GM06990 (cell line): ENCODE measurements at regions not wholly inside any gene's neighbourhood (a gene's known extent, or its start where the extent isn't known, plus 50 kb on each side); places are given as distances from the start of the nearest gene placed in this dataset.

Source experiments
- DNase-seq: peaks from one replicate; pipeline ENCODE4 v3.0.0-alpha.2; 2011; ENCODE audit not compliant: insufficient read length; ENCODE audit errors: extremely low read depth
- H3K27me3 ChIP-seq: replicated peaks from 2 replicates; pipeline ENCODE4 v1.6.0; 2011; ENCODE audit warnings: low read length; ENCODE audit not compliant: control insufficient read depth, insufficient read depth
- H3K36me3 ChIP-seq: 2 replicates; pipeline ENCODE4 v1.5.1; 2011; ENCODE audit warnings: low read length; ENCODE audit not compliant: control insufficient read depth, insufficient read depth
- H3K4me3 ChIP-seq: replicated peaks from 2 replicates; pipeline ENCODE4 v1.5.1; 2011; ENCODE audit warnings: low read depth, mild to moderate bottlenecking, control low read depth, low read length
- TF ChIP-seq, protein P1 (sequence below): IDR thresholded peaks from 2 replicates; pipeline ENCODE4 v1.5.1; 2011; ENCODE audit warnings: low read length, control low read depth, mild to moderate bottlenecking, inconsistent platforms; ENCODE audit not compliant: insufficient read depth, poor library complexity, severe bottlenecking

DNA sequence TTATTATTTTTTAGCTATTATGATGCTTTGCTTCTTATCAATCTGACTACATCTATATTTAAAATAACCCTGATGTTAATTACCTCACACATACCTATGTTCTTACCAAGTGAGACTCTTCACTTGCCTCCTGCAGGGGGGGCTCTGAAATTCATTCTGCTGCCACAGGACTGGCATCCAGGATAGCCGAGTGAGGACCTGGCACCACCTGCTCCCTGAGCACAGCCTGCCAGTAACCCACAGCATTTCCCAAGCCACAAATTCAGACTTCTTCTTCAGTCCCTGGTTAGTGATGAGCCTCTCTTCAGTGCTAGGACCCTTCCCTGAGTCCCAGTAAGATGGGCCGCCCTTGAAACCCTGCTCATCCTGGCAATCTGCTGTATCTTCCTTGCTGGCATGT lies 296.5 kb upstream of the PLXNA2 start:
- TF ChIP-seq, protein P1, sequence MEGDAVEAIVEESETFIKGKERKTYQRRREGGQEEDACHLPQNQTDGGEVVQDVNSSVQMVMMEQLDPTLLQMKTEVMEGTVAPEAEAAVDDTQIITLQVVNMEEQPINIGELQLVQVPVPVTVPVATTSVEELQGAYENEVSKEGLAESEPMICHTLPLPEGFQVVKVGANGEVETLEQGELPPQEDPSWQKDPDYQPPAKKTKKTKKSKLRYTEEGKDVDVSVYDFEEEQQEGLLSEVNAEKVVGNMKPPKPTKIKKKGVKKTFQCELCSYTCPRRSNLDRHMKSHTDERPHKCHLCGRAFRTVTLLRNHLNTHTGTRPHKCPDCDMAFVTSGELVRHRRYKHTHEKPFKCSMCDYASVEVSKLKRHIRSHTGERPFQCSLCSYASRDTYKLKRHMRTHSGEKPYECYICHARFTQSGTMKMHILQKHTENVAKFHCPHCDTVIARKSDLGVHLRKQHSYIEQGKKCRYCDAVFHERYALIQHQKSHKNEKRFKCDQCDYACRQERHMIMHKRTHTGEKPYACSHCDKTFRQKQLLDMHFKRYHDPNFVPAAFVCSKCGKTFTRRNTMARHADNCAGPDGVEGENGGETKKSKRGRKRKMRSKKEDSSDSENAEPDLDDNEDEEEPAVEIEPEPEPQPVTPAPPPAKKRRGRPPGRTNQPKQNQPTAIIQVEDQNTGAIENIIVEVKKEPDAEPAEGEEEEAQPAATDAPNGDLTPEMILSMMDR = no peak
- Histone ChIP-seq H3K4me3 (no peak overlapping the region), H3K36me3 (no peaks in the 10 kb centered on the region), H3K27me3 (no peaks in the 10 kb centered on the region)
- no peak for DNase-seq

DNA sequence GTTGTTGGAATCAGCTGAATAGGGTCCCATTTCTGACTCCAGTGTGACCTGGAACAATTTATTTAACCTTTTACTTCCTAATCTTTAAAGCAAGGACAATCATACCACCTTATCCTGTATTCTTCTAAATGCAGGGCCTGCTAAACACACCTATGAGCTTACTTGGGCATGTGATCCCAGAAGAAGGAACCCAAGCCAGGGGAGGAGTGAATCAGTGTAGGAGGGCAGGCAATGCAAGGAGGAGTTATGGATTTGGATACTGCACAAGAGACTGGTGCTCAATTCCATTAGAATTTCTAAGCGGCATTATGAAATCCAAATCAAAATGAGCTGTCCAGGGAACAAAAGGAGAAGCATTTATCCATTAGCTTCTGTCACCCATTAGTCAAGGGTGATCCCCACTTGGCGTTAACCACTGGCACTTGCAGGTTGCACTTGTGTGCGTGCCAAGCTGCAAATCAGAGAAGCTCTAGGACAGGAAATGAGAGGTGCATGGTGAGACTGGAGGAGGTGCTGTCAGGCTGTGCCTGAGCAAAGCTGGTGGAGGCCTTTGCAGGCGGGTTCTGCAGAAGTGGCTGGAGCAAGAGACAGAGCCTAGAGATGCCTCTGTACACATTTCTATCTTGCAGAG lies 297.2 kb upstream of the PLXNA2 start:
- Histone ChIP-seq H3K27me3 (no peaks in the 10 kb centered on the region), H3K36me3 (no peaks in the 10 kb centered on the region), H3K4me3 (no peak overlapping the region)
- TF ChIP-seq, protein P1 = peak; percentile 24
- no peak for DNase-seq

DNA sequence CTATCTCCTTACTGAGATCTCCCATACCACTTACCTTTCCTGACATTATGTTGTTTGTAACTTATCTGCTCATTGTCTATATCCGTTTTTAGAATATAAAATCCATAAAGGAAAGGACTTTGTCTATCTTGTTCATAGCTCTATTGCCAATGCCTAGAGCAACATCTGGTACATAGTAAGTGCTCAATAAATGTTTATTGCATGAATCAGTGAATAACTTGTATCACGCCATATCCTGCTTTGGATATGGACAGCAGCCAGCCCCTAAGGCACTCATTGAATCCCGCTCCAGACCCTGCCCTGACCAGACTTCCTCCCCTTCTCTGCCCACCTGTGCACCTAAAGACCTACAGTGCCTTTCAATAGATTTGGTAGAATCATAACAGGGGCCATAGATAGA lies 298.1 kb upstream of the PLXNA2 start:
- H3K27me3 ChIP-seq = no peaks in the 10 kb centered on the region
- no peak for DNase-seq
- H3K4me3 ChIP-seq = no peak overlapping the region
- H3K36me3 ChIP-seq = no peaks in the 10 kb centered on the region
- TF ChIP-seq, protein P1 = no peak

DNA sequence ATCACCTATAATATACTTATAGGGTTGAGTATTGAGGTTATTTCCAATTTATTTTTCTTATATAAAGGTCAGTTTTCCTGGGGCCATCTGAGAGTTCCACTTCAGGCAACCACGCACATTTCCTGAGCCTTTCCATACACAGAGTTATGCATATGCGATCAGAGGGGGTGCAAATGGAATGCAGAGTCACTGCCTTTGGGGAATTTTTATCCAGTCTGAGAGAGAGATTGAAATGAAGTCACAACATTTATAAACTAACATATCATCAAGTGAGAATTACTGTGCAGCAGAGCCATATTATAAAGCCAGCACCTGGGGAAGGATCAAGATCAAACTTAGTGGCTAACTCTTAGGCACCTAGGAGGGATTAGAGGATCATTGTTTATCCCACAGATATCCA lies 299.9 kb upstream of the PLXNA2 start:
- H3K36me3 ChIP-seq = no peaks in the 10 kb centered on the region
- H3K4me3 ChIP-seq = no peak overlapping the region
- H3K27me3 ChIP-seq = no peaks in the 10 kb centered on the region
- TF ChIP-seq, protein P1 = no peak
- no peak for DNase-seq

DNA sequence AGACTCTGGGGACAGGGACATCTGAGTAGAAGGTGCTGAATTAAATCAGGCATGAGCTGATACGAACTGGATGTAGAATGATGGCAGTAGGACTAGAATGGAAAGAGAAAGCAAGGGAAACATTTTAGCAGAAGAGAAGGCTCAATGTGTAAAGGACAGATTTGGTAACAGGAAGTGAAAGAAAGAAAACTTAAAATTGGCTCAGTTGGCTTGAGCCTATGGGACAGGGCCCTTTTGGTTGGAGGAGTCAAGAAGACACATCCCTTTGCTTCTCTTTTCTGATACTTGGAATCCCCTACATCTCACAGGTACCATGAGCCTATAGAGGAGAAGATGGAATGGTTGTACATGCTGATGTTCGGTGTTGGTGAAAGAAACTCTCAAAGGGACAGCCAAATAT lies 300.6 kb upstream of the PLXNA2 start:
- TF ChIP-seq, protein P1 = no peak
- H3K27me3 ChIP-seq = no peaks in the 10 kb centered on the region
- no peak for DNase-seq
- H3K4me3 ChIP-seq = no peak overlapping the region
- no peaks in the 10 kb centered on the region for H3K36me3 ChIP-seq

DNA sequence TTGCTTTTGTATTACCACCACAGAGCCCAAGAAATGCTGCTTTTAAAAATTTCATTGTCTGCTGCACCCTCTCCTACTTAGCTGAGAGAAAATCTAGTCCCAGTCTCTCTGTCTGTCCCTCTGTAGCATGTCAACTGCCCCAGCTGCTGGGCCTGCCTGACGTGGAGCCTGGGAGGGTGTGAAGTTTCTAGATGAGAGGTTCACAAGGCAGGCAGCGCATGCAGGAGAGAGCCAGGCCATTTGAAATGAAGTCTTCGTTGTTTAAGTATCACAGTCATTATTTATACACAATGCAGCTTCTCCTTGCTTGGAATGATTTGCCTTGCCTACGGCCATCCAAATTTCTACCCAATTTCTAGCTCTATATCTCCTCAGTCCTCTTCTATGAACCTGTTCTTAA lies 306.8 kb upstream of the PLXNA2 start:
- no peaks in the 10 kb centered on the region for H3K27me3 ChIP-seq
- DNase-seq = no peak
- H3K36me3 ChIP-seq = no peaks in the 10 kb centered on the region
- TF ChIP-seq, protein P1 = no peak
- H3K4me3 ChIP-seq = no peak overlapping the region
